HepG2 (cell line): ENCODE measurements at regions not wholly inside any gene's neighbourhood (a gene's known extent, or its start where the extent isn't known, plus 50 kb on each side); places are given as distances from the start of the nearest gene placed in this dataset.
A peak's percentile ranks its signal among the peaks of the same experiment; 100 is the strongest.

ENCODE experiments used
- ATAC-seq: fragments of 200-7000 bp; cut with Tn5 transposase; 3 replicates; pipeline ENCODE4 v1.9.1; 2020; ENCODE audit warnings: mild to moderate bottlenecking, moderate library complexity
- BruUV-seq: library from RNA; stranded (reverse); fragments of 400-500 nt; replicated peaks from 2 replicates; lab custom pipeline; 2021; lab: Mats Ljungman, UMichigan
- CTCF ChIA-PET: fragments of 300-600 bp; formaldehyde crosslinking; extraction: SDS; loops from one replicate; lab custom pipeline; 2021; ENCODE audit warnings: low total read pairs, inconsistent platforms, low intra/inter-chr PET ratio; lab: Yijun Ruan, JAX
- POLR2A ChIA-PET: fragments of 350-600 bp; sonication (Branson Sonifier 250); formaldehyde crosslinking; loops from one replicate; lab custom pipeline; 2020; ENCODE audit warnings: antibody characterized with exemption, inconsistent platforms; lab: Yijun Ruan, JAX
- DNase-seq: peaks from one replicate; pipeline ENCODE4 v3.0.0-alpha.2; 2015; ENCODE audit warnings: low spot score
- FAIRE-seq: peaks from 3 replicates; lab custom pipeline; 2011; peaks lifted over from hg19 to GRCh38; lab: Jason Lieb, UNC
- H2AFZ ChIP-seq: one replicate; pipeline ENCODE4 v1.6.1; 2011; ENCODE audit warnings: low read length, inconsistent platforms
- H3K27ac ChIP-seq: fragments of 300-600 bp; 3 replicates; pipeline ENCODE4 v1.8.0; 2011; ENCODE audit warnings: mixed run types, mild to moderate bottlenecking, mixed read lengths, low read length, inconsistent platforms; ENCODE audit not compliant: insufficient read depth; ENCODE audit errors: extremely low read length
- H3K27me3 ChIP-seq, 2 experiments: fragments of 200-600 bp in 1 of 2; 2 replicates in 1 of 2; 3 replicates in 1 of 2; pipeline versions ENCODE4 v1.6.0 to v1.8.0; 2011; ENCODE audit warnings: low read length in 2 of 2, mild to moderate bottlenecking in 2 of 2, moderate library complexity in 2 of 2, inconsistent platforms in 1 of 2; ENCODE audit not compliant: insufficient read depth in 2 of 2, control insufficient read depth in 1 of 2
- H3K36me3 ChIP-seq, 2 experiments: fragments of 200-600 bp in 1 of 2; replicated peaks in 1 of 2; 2 replicates in 1 of 2; 3 replicates in 1 of 2; pipeline versions ENCODE4 v1.5.1 to v1.8.0; 2011; ENCODE audit warnings: low read length in 2 of 2, inconsistent platforms in 1 of 2; ENCODE audit not compliant: insufficient read depth in 2 of 2, control insufficient read depth in 1 of 2
- H3K4me1 ChIP-seq: 2 replicates; pipeline ENCODE4 v1.5.1; 2012; ENCODE audit warnings: low read length, inconsistent platforms; ENCODE audit not compliant: insufficient read depth
- H3K4me2 ChIP-seq: 2 replicates; pipeline ENCODE4 v1.6.0; 2011; ENCODE audit warnings: low read depth, low read length, inconsistent platforms
- H3K4me3 ChIP-seq, 3 experiments: fragments of 200-600 bp in 1 of 3; sonication (generic), shearing (Covaris generic) in 1 of 3; replicated peaks in 1 of 3; 2 replicates each; pipeline ENCODE4 v1.5.1; 2011 to 2016; ENCODE audit warnings: low read length in 3 of 3, inconsistent platforms in 2 of 3, low read depth in 2 of 3, mild to moderate bottlenecking in 2 of 3, control low read depth in 1 of 3, mixed read lengths in 1 of 3; ENCODE audit not compliant: insufficient read depth in 1 of 3
- H3K79me2 ChIP-seq: one replicate; pipeline ENCODE4 v1.6.1; 2011; ENCODE audit warnings: low read length, inconsistent platforms; ENCODE audit not compliant: insufficient read depth
- H3K9ac ChIP-seq: 2 replicates; pipeline ENCODE4 v1.6.0; 2011; ENCODE audit warnings: mild to moderate bottlenecking, low read depth, low read length, inconsistent platforms; ENCODE audit not compliant: insufficient read depth
- H3K9me3 ChIP-seq: 2 replicates; pipeline ENCODE4 v1.5.1; 2012; ENCODE audit warnings: mild to moderate bottlenecking, low read length
- H4K20me1 ChIP-seq: 2 replicates; pipeline ENCODE4 v1.6.0; 2011; ENCODE audit warnings: inconsistent platforms, mild to moderate bottlenecking, low read length, moderate library complexity; ENCODE audit not compliant: insufficient read depth
- CREM ChIP-seq, 2 experiments: sonication (generic) in 1 of 2; formaldehyde crosslinking in 1 of 2; IDR thresholded peaks; 2 replicates each; pipeline versions ENCODE4 v1.4.0 to v1.6.1; 2016 to 2020; ENCODE audit warnings: antibody characterized with exemption in 1 of 2, mild to moderate bottlenecking in 1 of 2, missing genetic modification reagents in 1 of 2
- MATR3 ChIP-seq: sonication (generic); formaldehyde crosslinking; IDR thresholded peaks from 2 replicates; pipeline ENCODE4 v1.4.0; 2020; ENCODE audit warnings: missing genetic modification reagents
- POLR2A ChIP-seq, 2 experiments: IDR thresholded peaks; 2 replicates each; pipeline ENCODE4 v1.6.1; 2011; ENCODE audit warnings: low read depth in 2 of 2, low read length in 2 of 2, mild to moderate bottlenecking in 1 of 2, moderate library complexity in 1 of 2; ENCODE audit not compliant: insufficient read depth in 1 of 2
- SMC3 ChIP-seq: IDR thresholded peaks from 2 replicates; pipeline ENCODE4 v1.6.1; 2011; ENCODE audit warnings: low read length, improper control_type of control experiment
- SOX6 ChIP-seq, 2 experiments: fragments of 450-650 bp in 1 of 2; sonication (generic) in 1 of 2; formaldehyde crosslinking in 1 of 2; IDR thresholded peaks; 2 replicates each; pipeline versions ENCODE4 v1.4.0 to v1.6.1; 2017 to 2020; ENCODE audit warnings: antibody characterized with exemption in 1 of 2, mild to moderate bottlenecking in 1 of 2, missing genetic modification reagents in 1 of 2
- STAG1 ChIP-seq: sonication (generic); formaldehyde crosslinking; IDR thresholded peaks from 2 replicates; pipeline ENCODE4 v1.4.0; 2020; ENCODE audit warnings: missing genetic modification reagents
- SUZ12 ChIP-seq: fragments of 150-350 bp; IDR thresholded peaks from 2 replicates; pipeline ENCODE4 v1.6.1; 2014; ENCODE audit warnings: low read depth, low read length
- ZMYM2 ChIP-seq: sonication (generic); formaldehyde crosslinking; IDR thresholded peaks from 2 replicates; pipeline ENCODE4 v1.8.0; 2022; ENCODE audit warnings: mild to moderate bottlenecking, missing genetic modification reagents
- ZNF460 ChIP-seq: sonication (generic); formaldehyde crosslinking; IDR thresholded peaks from 2 replicates; pipeline ENCODE4 v1.5.1; 2020; ENCODE audit warnings: missing genetic modification reagents, mild to moderate bottlenecking, borderline replicate concordance
- ZNF788 ChIP-seq: sonication (generic); formaldehyde crosslinking; IDR thresholded peaks from 2 replicates; pipeline ENCODE4 v1.5.0; 2020; ENCODE audit warnings: mild to moderate bottlenecking, missing genetic modification reagents, borderline replicate concordance
- WGBS: methylation state at CpG from one replicate; pipeline ENCODE4 v1.1.6; 2017; ENCODE audit warnings: low lambda C conversion rate; 5-methylcytosine and 5-hydroxymethylcytosine counted together
- in situ Hi-C: cut with HindIII; loops from 2 replicates; pipeline ENCODE4 v1.10.0; 2017; ENCODE audit warnings: low pct_unique_long_range_greater_than_20kb; ENCODE audit not compliant: extremely low pct_ligation_motif_present
- intact Hi-C: fragments of 100-400 bp; cut with micrococcal nuclease; formaldehyde crosslinking; loops from one replicate; pipeline ENCODE4 v1.10.0; 2022; ENCODE audit not compliant: unreplicated experiment
- TF ChIP-seq, protein P1 (sequence below): sonication (generic); formaldehyde crosslinking; IDR thresholded peaks from 2 replicates; pipeline ENCODE4 v1.5.0; 2020; ENCODE audit warnings: mild to moderate bottlenecking, missing genetic modification reagents, moderate library complexity
- TF ChIP-seq, protein P2 (sequence below): sonication (generic); formaldehyde crosslinking; IDR thresholded peaks from 2 replicates; pipeline ENCODE4 v1.5.0; 2020; ENCODE audit warnings: missing genetic modification reagents

DNA sequence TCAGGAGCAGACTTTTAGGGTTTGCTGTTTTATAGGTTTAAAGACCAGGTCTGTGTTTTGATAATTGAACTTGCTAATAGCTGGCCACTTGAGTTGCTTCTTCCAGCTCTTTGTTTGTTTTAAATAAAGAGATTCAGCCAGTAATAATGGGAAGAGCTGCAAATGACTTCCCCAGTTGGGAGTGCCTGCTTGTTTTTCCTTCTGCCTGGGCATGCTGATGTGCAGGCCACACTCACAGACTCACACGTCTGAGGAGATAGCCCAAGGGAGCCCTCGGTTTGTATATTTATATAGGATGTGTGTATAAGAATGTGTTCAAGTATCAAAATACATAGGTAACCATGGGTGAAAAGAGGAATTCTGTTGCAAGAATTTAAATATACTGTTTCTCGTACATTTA is 78.2 kb upstream of the BOC start (continued):
- TF ChIP-seq ZMYM2 (CRISPR knock-in tag), result no peak
- no peak for TF ChIP-seq MATR3
- no peak for TF ChIP-seq ZNF460 (CRISPR knock-in tag)

DNA sequence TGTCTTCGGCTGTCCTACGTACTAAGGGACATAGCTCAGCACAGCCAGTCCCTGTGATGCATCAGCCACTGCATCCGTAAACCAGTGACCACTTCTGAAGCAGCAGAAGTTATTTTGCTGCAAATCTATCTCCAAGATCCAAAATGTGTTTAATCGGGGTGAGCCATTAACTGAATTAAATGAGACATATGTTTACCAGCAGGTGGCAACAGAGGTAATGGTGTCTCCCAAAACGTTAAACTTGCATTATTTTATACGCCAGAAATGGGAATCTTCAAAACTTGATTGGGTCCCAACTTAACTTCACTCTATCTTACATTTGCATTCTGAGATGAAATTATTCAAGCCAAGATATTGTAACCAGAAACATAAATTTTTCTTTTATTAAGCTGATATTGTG is 75.3 kb upstream of the BOC start:
- Histone ChIP-seq H3K27me3 (no peaks in the 10 kb centered on the region), H3K4me3 (no peak overlapping the region), H3K4me1 (no peaks in the 10 kb centered on the region), H3K36me3 (no peaks in the 10 kb centered on the region), H2AFZ (no peak overlapping the region), H3K4me2 (no peak overlapping the region), H4K20me1 (no peaks in the 10 kb centered on the region), H3K27ac (no peak overlapping the region), H3K9me3 (no peaks in the 10 kb centered on the region), H3K9ac (no peak overlapping the region), H3K79me2 (no peaks in the 10 kb centered on the region)
- FAIRE-seq (no peak), ATAC-seq (no peak), DNase-seq (no peak)
- no TSS peak for BruUV-seq
- 47% methylated on average over 6 of the region's 6 CpGs for WGBS
- no peak for TF ChIP-seq SOX6 (IDR thresholded peaks at IDR 0.05)
- TF ChIP-seq SOX6 (CRISPR knock-in tag; IDR thresholded peaks at IDR 0.05), result no peak
- TF ChIP-seq ZNF788 (CRISPR knock-in tag), result no peak
- TF ChIP-seq, protein P1, sequence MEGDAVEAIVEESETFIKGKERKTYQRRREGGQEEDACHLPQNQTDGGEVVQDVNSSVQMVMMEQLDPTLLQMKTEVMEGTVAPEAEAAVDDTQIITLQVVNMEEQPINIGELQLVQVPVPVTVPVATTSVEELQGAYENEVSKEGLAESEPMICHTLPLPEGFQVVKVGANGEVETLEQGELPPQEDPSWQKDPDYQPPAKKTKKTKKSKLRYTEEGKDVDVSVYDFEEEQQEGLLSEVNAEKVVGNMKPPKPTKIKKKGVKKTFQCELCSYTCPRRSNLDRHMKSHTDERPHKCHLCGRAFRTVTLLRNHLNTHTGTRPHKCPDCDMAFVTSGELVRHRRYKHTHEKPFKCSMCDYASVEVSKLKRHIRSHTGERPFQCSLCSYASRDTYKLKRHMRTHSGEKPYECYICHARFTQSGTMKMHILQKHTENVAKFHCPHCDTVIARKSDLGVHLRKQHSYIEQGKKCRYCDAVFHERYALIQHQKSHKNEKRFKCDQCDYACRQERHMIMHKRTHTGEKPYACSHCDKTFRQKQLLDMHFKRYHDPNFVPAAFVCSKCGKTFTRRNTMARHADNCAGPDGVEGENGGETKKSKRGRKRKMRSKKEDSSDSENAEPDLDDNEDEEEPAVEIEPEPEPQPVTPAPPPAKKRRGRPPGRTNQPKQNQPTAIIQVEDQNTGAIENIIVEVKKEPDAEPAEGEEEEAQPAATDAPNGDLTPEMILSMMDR (CRISPR knock-in tag), result peak; percentile 42
- no peak for TF ChIP-seq SUZ12
- TF ChIP-seq STAG1, result peak; percentile 59
- no peak for TF ChIP-seq POLR2A (IDR thresholded peaks at IDR 0.05; ENCODE audit: insufficient read depth in 1 of 2, low read depth in 2 of 2, low read length in 2 of 2)
- TF ChIP-seq SMC3, result peak; percentile 37; the same call in 1 of the 2 replicates
- TF ChIP-seq CREM (IDR thresholded peaks at IDR 0.05), result no peak
- TF ChIP-seq CREM (CRISPR knock-in tag; IDR thresholded peaks at IDR 0.05), result no peak
- TF ChIP-seq, protein P2, sequence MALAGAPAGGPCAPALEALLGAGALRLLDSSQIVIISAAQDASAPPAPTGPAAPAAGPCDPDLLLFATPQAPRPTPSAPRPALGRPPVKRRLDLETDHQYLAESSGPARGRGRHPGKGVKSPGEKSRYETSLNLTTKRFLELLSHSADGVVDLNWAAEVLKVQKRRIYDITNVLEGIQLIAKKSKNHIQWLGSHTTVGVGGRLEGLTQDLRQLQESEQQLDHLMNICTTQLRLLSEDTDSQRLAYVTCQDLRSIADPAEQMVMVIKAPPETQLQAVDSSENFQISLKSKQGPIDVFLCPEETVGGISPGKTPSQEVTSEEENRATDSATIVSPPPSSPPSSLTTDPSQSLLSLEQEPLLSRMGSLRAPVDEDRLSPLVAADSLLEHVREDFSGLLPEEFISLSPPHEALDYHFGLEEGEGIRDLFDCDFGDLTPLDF, result no peak
- in situ Hi-C loops, result loop anchor here (5.0 kb wide), 1 partner anchor 146 kb away; no protein-coding TSS in a partner anchor
- intact Hi-C loops, result loop anchor here (1.0 to 10.0 kb wide), 2 partner anchors 152 to 489 kb away; no protein-coding TSS in a partner anchor
- POLR2A ChIA-PET, result no interaction called here
- CTCF ChIA-PET, result interaction anchor here (0.8 kb wide), 1 partner anchor 152 kb away, joined by 4 read pairs; no protein-coding TSS in a partner anchor
